ENCODE measurements at regions not wholly inside any gene's neighbourhood (a gene's known extent, or its start where the extent isn't known, plus 50 kb on each side); places are given as distances from the start of the nearest gene placed in this dataset.

- TF ChIP-seq CTCF (conservative IDR thresholded peaks at IDR 0.05; ENCODE audit: low read length) = no peak
- TF ChIP-seq EZH2phosphoT487 (IDR thresholded peaks at IDR 0.05; ENCODE audit: borderline replicate concordance, low read depth, low read length) = no peak
Observed at GRCh38 chr2:2646433-2647051, 315.5 kb upstream of the MYT1L start.
